HCT116 (cell line): ENCODE measurements at regions not wholly inside any gene's neighbourhood (a gene's known extent, or its start where the extent isn't known, plus 50 kb on each side); places are given as distances from the start of the nearest gene placed in this dataset.

Experiments used
- ATAC-seq: fragments of 200-7000 bp; cut with Tn5 transposase; 2 replicates; pipeline ENCODE4 v1.9.1; 2020; ENCODE audit warnings: mild to moderate bottlenecking, moderate library complexity
- BruUV-seq: library from RNA; stranded (reverse); fragments of 400-500 nt; replicated peaks from 2 replicates; lab custom pipeline; 2021; lab: Mats Ljungman, UMichigan
- CTCF ChIA-PET: fragments of 300-600 bp; sonication (Branson Sonifier 250); formaldehyde crosslinking; loops from one replicate; lab custom pipeline; 2021; ENCODE audit warnings: antibody characterized with exemption; lab: Charles Lee
- POLR2A ChIA-PET: fragments of 300-600, 350-600 bp; sonication (Branson Sonifier 250); formaldehyde crosslinking; loops from one replicate; lab custom pipeline; 2021; ENCODE audit warnings: antibody characterized with exemption; lab: Charles Lee
- RAD21 ChIA-PET, 2 experiments: fragments of 300-600 bp; sonication (Branson Sonifier 250); formaldehyde crosslinking; loops; one replicate each; lab custom pipeline; 2023; ENCODE audit warnings: low total read pairs in 2 of 2; ENCODE audit not compliant: uncharacterized antibody in 2 of 2, unreplicated experiment in 2 of 2, low non-redundant PET in 1 of 2; lab: Charles Lee
- DNase-seq: peaks from one replicate; pipeline ENCODE4 v3.0.0-alpha.2; 2010; ENCODE audit warnings: low read depth, low spot score
- H2AFZ ChIP-seq: fragments of 200-600 bp; shearing (Covaris generic), sonication (generic); 2 replicates; pipeline ENCODE4 v1.6.1; 2017; ENCODE audit warnings: low read depth, mixed run types, mixed read lengths, antibody characterized with exemption, low read length; ENCODE audit not compliant: poor library complexity, severe bottlenecking
- H3K27ac ChIP-seq: 2 replicates; pipeline ENCODE4 v1.5.1; 2012; ENCODE audit warnings: low read depth, low read length
- H3K27me3 ChIP-seq: fragments of 200-600 bp; sonication (generic); 2 replicates; pipeline ENCODE4 v1.6.1; 2016; ENCODE audit warnings: mixed run types, low read length, mixed read lengths; ENCODE audit not compliant: insufficient read depth
- H3K36me3 ChIP-seq, 2 experiments: fragments of 200-500 bp in 1 of 2; fragments of 200-600 bp in 1 of 2; sonication (Bioruptor generic) in 1 of 2; sonication (generic) in 1 of 2; 2 replicates each; pipeline versions ENCODE4 v1.5.1 to v1.6.1; 2014 to 2016; ENCODE audit warnings: low read length in 2 of 2, inconsistent platforms in 1 of 2, mixed read lengths in 1 of 2, mixed run types in 1 of 2; ENCODE audit not compliant: insufficient read depth in 2 of 2, control insufficient read depth in 1 of 2
- H3K4me1 ChIP-seq, 2 experiments: fragments of 200-600 bp in 1 of 2; sonication (generic) in 1 of 2; 2 replicates each; pipeline versions ENCODE4 v1.5.1 to v1.6.1; 2012 to 2017; ENCODE audit warnings: low read length in 2 of 2, inconsistent platforms in 1 of 2, mild to moderate bottlenecking in 1 of 2, mixed read lengths in 1 of 2, mixed run types in 1 of 2, moderate library complexity in 1 of 2; ENCODE audit not compliant: insufficient read depth in 2 of 2, control insufficient read depth in 1 of 2
- H3K4me2 ChIP-seq: fragments of 200-600 bp; sonication (generic); 2 replicates; pipeline ENCODE4 v1.6.1; 2017; ENCODE audit warnings: mixed run types, low read length, mixed read lengths
- H3K4me3 ChIP-seq, 2 experiments: fragments of 200-600 bp in 1 of 2; sonication (generic) in 1 of 2; replicated peaks in 1 of 2; 2 replicates each; pipeline ENCODE4 v1.5.1; 2011 to 2016; ENCODE audit warnings: low read length in 2 of 2, control low read depth in 1 of 2, low read depth in 1 of 2, mild to moderate bottlenecking in 1 of 2, mixed read lengths in 1 of 2, mixed run types in 1 of 2
- H3K79me2 ChIP-seq: fragments of 200-600 bp; sonication (generic); 2 replicates; pipeline ENCODE4 v1.6.1; 2017; ENCODE audit warnings: mild to moderate bottlenecking, mixed run types, low read length, moderate library complexity, mixed read lengths; ENCODE audit not compliant: insufficient read depth
- H3K9ac ChIP-seq: fragments of 200-600 bp; sonication (generic); 2 replicates; pipeline ENCODE4 v1.6.1; 2016; ENCODE audit warnings: low read length, mixed read lengths
- H3K9me2 ChIP-seq: fragments of 200-600 bp; sonication (generic), shearing (Covaris generic); 2 replicates; pipeline ENCODE4 v1.6.1; 2017; ENCODE audit warnings: mixed run types, mild to moderate bottlenecking, moderate library complexity; ENCODE audit not compliant: insufficient read depth
- H3K9me3 ChIP-seq, 2 experiments: fragments of 200-500 bp in 1 of 2; fragments of 200-600 bp in 1 of 2; sonication (Bioruptor generic) in 1 of 2; sonication (generic) in 1 of 2; 2 replicates each; pipeline ENCODE4 v1.6.1; 2014 to 2017; ENCODE audit warnings: low read length in 2 of 2, mixed read lengths in 2 of 2, inconsistent platforms in 1 of 2, low read depth in 1 of 2, mild to moderate bottlenecking in 1 of 2, mixed run types in 1 of 2, moderate library complexity in 1 of 2; ENCODE audit not compliant: control insufficient read depth in 1 of 2, insufficient read depth in 1 of 2
- H4K20me1 ChIP-seq: fragments of 200-600 bp; sonication (generic), shearing (Covaris generic); 2 replicates; pipeline ENCODE4 v1.6.1; 2017; ENCODE audit warnings: mixed run types, mild to moderate bottlenecking, moderate library complexity; ENCODE audit not compliant: insufficient read depth
- ATF3 ChIP-seq: IDR thresholded peaks from 2 replicates; pipeline ENCODE4 v1.6.1; 2012
- CBX3 ChIP-seq: IDR thresholded peaks from 2 replicates; pipeline ENCODE4 v1.6.1; 2012; ENCODE audit warnings: low read depth
- EZH2 ChIP-seq: fragments of 200-600 bp; sonication (generic); IDR thresholded peaks from 2 replicates; pipeline ENCODE4 v1.6.1; 2017; ENCODE audit warnings: antibody characterized with exemption, mixed run types
- FOSL1 ChIP-seq: IDR thresholded peaks from 2 replicates; pipeline ENCODE4 v1.6.1; 2012; ENCODE audit warnings: low read depth
- JUND ChIP-seq: IDR thresholded peaks from 2 replicates; pipeline ENCODE4 v1.6.1; 2012
- POLR2A ChIP-seq: IDR thresholded peaks from 2 replicates; pipeline ENCODE4 v1.7.0; 2011; ENCODE audit warnings: borderline replicate concordance; ENCODE audit not compliant: insufficient read depth, insufficient read length; ENCODE audit errors: extremely low read depth
- POLR2AphosphoS5 ChIP-seq: IDR thresholded peaks from 2 replicates; pipeline ENCODE4 v1.6.1; 2011; ENCODE audit warnings: mild to moderate bottlenecking, low read depth, low read length, moderate library complexity
- SIN3A ChIP-seq: IDR thresholded peaks from 2 replicates; pipeline ENCODE4 v1.6.1; 2012; ENCODE audit warnings: low read depth
- ZBTB33 ChIP-seq: IDR thresholded peaks from 2 replicates; pipeline ENCODE4 v1.6.1; 2011; ENCODE audit warnings: mild to moderate bottlenecking, low read length, moderate library complexity; ENCODE audit not compliant: insufficient replicate concordance; ENCODE audit errors: extremely low read depth
- ZFX ChIP-seq: fragments of 450-650 bp; IDR thresholded peaks from 2 replicates; pipeline ENCODE4 v1.6.1; 2017
- intact Hi-C: fragments of 100-400 bp; cut with micrococcal nuclease; formaldehyde crosslinking; loops from 2 replicates; pipeline ENCODE4 v1.10.0; 2022

- TF ChIP-seq FOSL1 (no peak), SIN3A (no peak), ATF3 (no peak), JUND (no peak), CBX3 (no peak), EZH2 (no peak), POLR2AphosphoS5 (no peak), ZFX (no peak), POLR2A (no peak), ZBTB33 (no peak)
- TF ChIP-seq, all 23 proteins: peak for 0
- Histone ChIP-seq H3K4me3 (no peak overlapping the region), H3K4me2 (no peak overlapping the region), H3K79me2 (no peaks in the 10 kb centered on the region), H3K36me3 (no peaks in the 10 kb centered on the region), H3K9me2 (no peaks in the 10 kb centered on the region), H3K9me3 (no peaks in the 10 kb centered on the region), H3K27me3 (no peaks in the 10 kb centered on the region), H4K20me1 (no peaks in the 10 kb centered on the region), H3K9ac (no peak overlapping the region), H3K27ac (no peak overlapping the region), H3K4me1 (no peaks in the 10 kb centered on the region), H2AFZ (no peak overlapping the region)
- no TSS peak for BruUV-seq
- intact Hi-C loops = no loop called here
- DNase-seq (no peak), ATAC-seq (no peak)
- ChIA-PET POLR2A (no interaction called here), RAD21 (no interaction called here), CTCF (no interaction called here)
Measured at GRCh38 chr6:105882121-105882803, 203.9 kb upstream of the PRDM1 start.
